ENCODE measurements at regions not wholly inside any gene's neighbourhood (a gene's known extent, or its start where the extent isn't known, plus 50 kb on each side); places are given as distances from the start of the nearest gene placed in this dataset.

- no peak for DNase-seq
These were observed 74.9 kb upstream of the SPATA13 start for GRCh38 chr13:24085662-24086061.

- DNase-seq: no peak
These were observed 73.9 kb upstream of the SPATA13 start for GRCh38 chr13:24086642-24087041.

- no peak for DNase-seq
These were observed 72.8 kb upstream of the SPATA13 start for GRCh38 chr13:24087605-24088225.

GRCh38 chr13:24090049-24090448, 70.5 kb upstream of the SPATA13 start:
- no peak for DNase-seq

GRCh38 chr13:24091080-24091479, 69.4 kb upstream of the SPATA13 start:
- no peak for DNase-seq

- DNase-seq: no peak
These were observed 68.4 kb upstream of the SPATA13 start for GRCh38 chr13:24092108-24092507.

- DNase-seq: no peak
These were observed 67.5 kb upstream of the SPATA13 start for GRCh38 chr13:24093047-24093446.

- DNase-seq: no peak
These were observed 63.9 kb upstream of the SPATA13 start for GRCh38 chr13:24096659-24097058.

GRCh38 chr13:24097064-24097463, 63.5 kb upstream of the SPATA13 start:
- no peak for DNase-seq

GRCh38 chr13:24097667-24098066, 62.9 kb upstream of the SPATA13 start:
- DNase-seq: peak; percentile 12

GRCh38 chr13:24099490-24099889, 61.0 kb upstream of the SPATA13 start:
- DNase-seq: no peak

- DNase-seq: no peak
These were observed 60.3 kb upstream of the SPATA13 start for GRCh38 chr13:24100188-24100587.

- DNase-seq: no peak
These were observed 56.6 kb upstream of the SPATA13 start for GRCh38 chr13:24103782-24104372.

- DNase-seq: no peak
These were observed 55.8 kb upstream of the SPATA13 start for GRCh38 chr13:24104723-24105122.

- DNase-seq: no peak
These were observed 54.1 kb upstream of the SPATA13 start for GRCh38 chr13:24106429-24106828.

- no peak for DNase-seq
These were observed 52.4 kb upstream of the SPATA13 start for GRCh38 chr13:24107955-24108614.

- DNase-seq: no peak
These were observed 51.9 kb upstream of the SPATA13 start for GRCh38 chr13:24108615-24108965.

GRCh38 chr13:24110011-24110410, 50.5 kb upstream of the SPATA13 start:
- no peak for DNase-seq

All from CD4-positive, alpha-beta T cell treated with Interleukin-6 for 4 hours (primary cell).